ENCODE measurements at regions not wholly inside any gene's neighbourhood (a gene's known extent, or its start where the extent isn't known, plus 50 kb on each side); places are given as distances from the start of the nearest gene placed in this dataset.

- Histone ChIP-seq H4K5ac (ENCODE audit: low read depth, low read length) (no peak overlapping the region), H4K8ac (ENCODE audit: low read depth in 2 of 2, low read length in 2 of 2) (no peak overlapping the region), H3K4me3 (ENCODE audit: insufficient read depth, low read depth, low read length) (no peak overlapping the region), H3K4me2 (ENCODE audit: low read depth, low read length) (no peak overlapping the region), H2BK5ac (ENCODE audit: low read depth, low read length, poor library complexity, severe bottlenecking) (no peak overlapping the region), H4K91ac (ENCODE audit: insufficient read depth, low read depth, low read length) (no peak overlapping the region), H2BK20ac (ENCODE audit: low read depth, low read length) (no peak overlapping the region), H3K9ac (ENCODE audit: low read depth, low read length) (no peak overlapping the region), H3K27ac (ENCODE audit: insufficient read depth, low read length) (no peak overlapping the region), H3K79me1 (ENCODE audit: low read depth in 1 of 2, low read length in 2 of 2) (no peaks in the 10 kb centered on the region), H2AK9ac (replicated peaks; ENCODE audit: low read depth, low read length, poor library complexity) (no peak overlapping the region), H3K4ac (ENCODE audit: low read depth, low read length) (no peak overlapping the region), H3K18ac (ENCODE audit: low read depth, low read length) (no peak overlapping the region), H4K20me1 (ENCODE audit: insufficient read depth, low read length) (no peaks in the 10 kb centered on the region), H2AK5ac (ENCODE audit: low read depth, low read length) (no peak overlapping the region), H3K23ac (ENCODE audit: low read depth, low read length) (no peak overlapping the region), H2BK15ac (ENCODE audit: low read depth, low read length) (no peak overlapping the region), H3K14ac (replicated peaks; ENCODE audit: low read depth, low read length) (no peak overlapping the region), H3K9me3 (ENCODE audit: control insufficient read depth, insufficient read depth, low read length) (peaks cover 19% of the 10 kb centered on the region), H3K56ac (ENCODE audit: extremely low read depth, insufficient read depth, low read length) (no peak overlapping the region), H3K36me3 (ENCODE audit: control insufficient read depth, insufficient read depth, low read length) (no peaks in the 10 kb centered on the region), H2BK120ac (ENCODE audit: low read depth, low read length) (no peak overlapping the region), H2AFZ (replicated peaks; ENCODE audit: low read length, poor library complexity) (no peak overlapping the region), H3K27me3 (ENCODE audit: control insufficient read depth, insufficient read depth, low read length) (no peaks in the 10 kb centered on the region; the same call in 1 of the 2 replicates), H3K9me1 (ENCODE audit: insufficient read depth, low read length) (no peaks in the 10 kb centered on the region), H3K4me1 (ENCODE audit: control insufficient read depth, insufficient read depth, low read length) (no peaks in the 10 kb centered on the region)
- in situ Hi-C loops (cut with MboI; ENCODE audit: low sequenced_read_pairs) (no loop called here), intact Hi-C loops (cut with micrococcal nuclease) (no loop called here), dilution Hi-C loops (cut with HindIII; ENCODE audit: low sequenced_read_pairs, unreplicated experiment) (no loop called here)
- TF ChIP-seq MXI1 (IDR thresholded peaks at IDR 0.05; ENCODE audit: borderline replicate concordance, low read depth, low read length): no peak
- TF ChIP-seq CEBPB (IDR thresholded peaks at IDR 0.05; ENCODE audit: low read depth, low read length): no peak
- TF ChIP-seq NFE2L2 (IDR thresholded peaks at IDR 0.05; ENCODE audit: low read depth, low read length): no peak
- TF ChIP-seq MAZ (IDR thresholded peaks at IDR 0.05; ENCODE audit: borderline replicate concordance, low read depth, low read length): no peak
- ChIA-PET POLR2A (ENCODE audit: unreplicated experiment) (no interaction called here), CTCF (no interaction called here)
- DNase-seq: no peak
- BruUV-seq (replicated peaks): no TSS peak
- WGBS, 2 experiments (ENCODE audit: extremely low coverage in 2 of 2, insufficient read length in 1 of 2): 86% methylated on average over 4 of the region's 14 CpGs; no CpG with 5 or more reads in 1 of the 2 experiments
- ATAC-seq (ENCODE audit: low read depth): no peak
These were observed 143.8 kb upstream of the PPP1R26 start for GRCh38 chr9:135335691-135336181.

All from IMR-90 (cell line).